ENCODE measurements at regions not wholly inside any gene's neighbourhood (a gene's known extent, or its start where the extent isn't known, plus 50 kb on each side); places are given as distances from the start of the nearest gene placed in this dataset.

DNA sequence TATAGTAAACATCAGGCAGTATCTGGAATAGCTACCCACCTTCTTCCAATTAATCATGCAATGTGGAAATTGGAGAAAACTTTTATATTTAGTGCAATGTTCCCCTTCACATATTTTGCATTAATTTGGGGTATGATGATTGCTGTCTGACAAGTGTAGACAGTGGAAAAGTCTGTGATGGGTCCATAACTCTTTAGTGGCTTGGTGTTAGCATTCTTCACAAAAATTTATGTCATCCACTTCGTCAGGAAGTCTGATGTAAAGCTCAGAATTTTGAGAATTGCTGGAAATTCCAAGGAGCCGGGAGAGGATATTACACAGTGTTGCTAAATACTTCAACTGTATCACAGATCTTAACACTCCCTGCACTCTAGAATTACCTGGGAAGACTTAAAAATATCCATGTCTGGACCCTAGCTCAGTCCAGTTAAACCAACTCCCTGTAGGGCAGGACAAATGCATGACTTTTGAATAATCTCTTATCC is 549.7 kb upstream of the PLXNA2 start:
- TF ChIP-seq, protein P1, sequence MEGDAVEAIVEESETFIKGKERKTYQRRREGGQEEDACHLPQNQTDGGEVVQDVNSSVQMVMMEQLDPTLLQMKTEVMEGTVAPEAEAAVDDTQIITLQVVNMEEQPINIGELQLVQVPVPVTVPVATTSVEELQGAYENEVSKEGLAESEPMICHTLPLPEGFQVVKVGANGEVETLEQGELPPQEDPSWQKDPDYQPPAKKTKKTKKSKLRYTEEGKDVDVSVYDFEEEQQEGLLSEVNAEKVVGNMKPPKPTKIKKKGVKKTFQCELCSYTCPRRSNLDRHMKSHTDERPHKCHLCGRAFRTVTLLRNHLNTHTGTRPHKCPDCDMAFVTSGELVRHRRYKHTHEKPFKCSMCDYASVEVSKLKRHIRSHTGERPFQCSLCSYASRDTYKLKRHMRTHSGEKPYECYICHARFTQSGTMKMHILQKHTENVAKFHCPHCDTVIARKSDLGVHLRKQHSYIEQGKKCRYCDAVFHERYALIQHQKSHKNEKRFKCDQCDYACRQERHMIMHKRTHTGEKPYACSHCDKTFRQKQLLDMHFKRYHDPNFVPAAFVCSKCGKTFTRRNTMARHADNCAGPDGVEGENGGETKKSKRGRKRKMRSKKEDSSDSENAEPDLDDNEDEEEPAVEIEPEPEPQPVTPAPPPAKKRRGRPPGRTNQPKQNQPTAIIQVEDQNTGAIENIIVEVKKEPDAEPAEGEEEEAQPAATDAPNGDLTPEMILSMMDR (IDR thresholded peaks at IDR 0.05) = no peak
- TF ChIP-seq, protein P2, sequence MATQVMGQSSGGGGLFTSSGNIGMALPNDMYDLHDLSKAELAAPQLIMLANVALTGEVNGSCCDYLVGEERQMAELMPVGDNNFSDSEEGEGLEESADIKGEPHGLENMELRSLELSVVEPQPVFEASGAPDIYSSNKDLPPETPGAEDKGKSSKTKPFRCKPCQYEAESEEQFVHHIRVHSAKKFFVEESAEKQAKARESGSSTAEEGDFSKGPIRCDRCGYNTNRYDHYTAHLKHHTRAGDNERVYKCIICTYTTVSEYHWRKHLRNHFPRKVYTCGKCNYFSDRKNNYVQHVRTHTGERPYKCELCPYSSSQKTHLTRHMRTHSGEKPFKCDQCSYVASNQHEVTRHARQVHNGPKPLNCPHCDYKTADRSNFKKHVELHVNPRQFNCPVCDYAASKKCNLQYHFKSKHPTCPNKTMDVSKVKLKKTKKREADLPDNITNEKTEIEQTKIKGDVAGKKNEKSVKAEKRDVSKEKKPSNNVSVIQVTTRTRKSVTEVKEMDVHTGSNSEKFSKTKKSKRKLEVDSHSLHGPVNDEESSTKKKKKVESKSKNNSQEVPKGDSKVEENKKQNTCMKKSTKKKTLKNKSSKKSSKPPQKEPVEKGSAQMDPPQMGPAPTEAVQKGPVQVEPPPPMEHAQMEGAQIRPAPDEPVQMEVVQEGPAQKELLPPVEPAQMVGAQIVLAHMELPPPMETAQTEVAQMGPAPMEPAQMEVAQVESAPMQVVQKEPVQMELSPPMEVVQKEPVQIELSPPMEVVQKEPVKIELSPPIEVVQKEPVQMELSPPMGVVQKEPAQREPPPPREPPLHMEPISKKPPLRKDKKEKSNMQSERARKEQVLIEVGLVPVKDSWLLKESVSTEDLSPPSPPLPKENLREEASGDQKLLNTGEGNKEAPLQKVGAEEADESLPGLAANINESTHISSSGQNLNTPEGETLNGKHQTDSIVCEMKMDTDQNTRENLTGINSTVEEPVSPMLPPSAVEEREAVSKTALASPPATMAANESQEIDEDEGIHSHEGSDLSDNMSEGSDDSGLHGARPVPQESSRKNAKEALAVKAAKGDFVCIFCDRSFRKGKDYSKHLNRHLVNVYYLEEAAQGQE (IDR thresholded peaks at IDR 0.05; ENCODE audit: insufficient read depth in 1 of 2, low read depth in 2 of 2, low read length in 1 of 2) = no peak
- no peak for TF ChIP-seq TCF7L2 (IDR thresholded peaks at IDR 0.05; ENCODE audit: low read depth, low read length)
- TF ChIP-seq POLR2AphosphoS5 (IDR thresholded peaks at IDR 0.05; ENCODE audit: low read depth, low read length) = no peak
- TF ChIP-seq SIN3A (IDR thresholded peaks at IDR 0.05; ENCODE audit: borderline replicate concordance, insufficient read depth, low read depth, low read length) = no peak
